ENCODE measurements at regions not wholly inside any gene's neighbourhood (a gene's known extent, or its start where the extent isn't known, plus 50 kb on each side); places are given as distances from the start of the nearest gene placed in this dataset.

GRCh38 chr4:35950442-35950841 is 293.9 kb downstream of the ARAP2 start:
- Histone ChIP-seq H3K9ac (ENCODE audit: low read length) (no peak overlapping the region), H3K36me3 (ENCODE audit: control insufficient read depth, insufficient read depth, low read length) (no peaks in the 10 kb centered on the region), H3K27ac (ENCODE audit: low read depth, low read length) (no peak overlapping the region), H3K27me3 (ENCODE audit: control insufficient read depth, insufficient read depth, low read length) (no peaks in the 10 kb centered on the region), H3K9me3 (ENCODE audit: control insufficient read depth, insufficient read depth, low read depth, low read length) (peaks cover 18% of the 10 kb centered on the region), H3K4me3 (ENCODE audit: low read depth, low read length) (no peak overlapping the region), H3K4me1 (ENCODE audit: control insufficient read depth, insufficient read depth, low read length) (0 out of 2 replicates have a peak, but pooled peaks cover 6% of the 10 kb centered on the region)

DNA sequence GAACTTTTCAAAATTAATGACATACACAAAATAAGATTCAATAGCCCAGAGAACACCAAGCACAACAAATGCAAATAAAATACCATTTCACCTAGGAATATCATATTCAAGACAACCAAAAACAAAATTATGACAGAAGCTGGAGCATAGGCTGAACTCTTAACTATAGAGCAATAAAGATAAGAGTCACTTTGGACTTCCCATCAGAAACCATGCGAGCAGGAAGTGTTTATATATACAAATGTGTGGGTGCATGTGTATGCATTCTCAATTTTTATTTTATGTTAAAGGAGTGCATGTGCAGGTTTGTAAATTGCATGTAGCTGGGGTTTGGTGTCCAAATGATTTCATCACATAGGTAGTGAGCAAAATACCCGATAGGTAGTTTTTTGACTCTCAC is 291.6 kb downstream of the ARAP2 start:
- Histone ChIP-seq H3K27ac (ENCODE audit: low read depth, low read length) (no peak overlapping the region), H3K9ac (ENCODE audit: low read length) (no peak overlapping the region), H3K9me3 (ENCODE audit: control insufficient read depth, insufficient read depth, low read depth, low read length) (peaks cover 21% of the 10 kb centered on the region), H3K36me3 (ENCODE audit: control insufficient read depth, insufficient read depth, low read length) (no peaks in the 10 kb centered on the region), H3K27me3 (ENCODE audit: control insufficient read depth, insufficient read depth, low read length) (no peaks in the 10 kb centered on the region), H3K4me1 (ENCODE audit: control insufficient read depth, insufficient read depth, low read length) (0 out of 2 replicates have a peak, but pooled peaks cover 6% of the 10 kb centered on the region), H3K4me3 (ENCODE audit: low read depth, low read length) (no peak overlapping the region)

- no peak overlapping the region for H3K4me3 ChIP-seq (ENCODE audit: low read depth, low read length)
- no peaks in the 10 kb centered on the region for H3K36me3 ChIP-seq (ENCODE audit: control insufficient read depth, insufficient read depth, low read length)
- H3K9me3 ChIP-seq (ENCODE audit: control insufficient read depth, insufficient read depth, low read depth, low read length), result no peaks in the 10 kb centered on the region
- no peaks in the 10 kb centered on the region for H3K4me1 ChIP-seq (ENCODE audit: control insufficient read depth, insufficient read depth, low read length)
- no peak overlapping the region for H3K9ac ChIP-seq (ENCODE audit: low read length)
- H3K27ac ChIP-seq (ENCODE audit: low read depth, low read length), result no peak overlapping the region
- H3K27me3 ChIP-seq (ENCODE audit: control insufficient read depth, insufficient read depth, low read length), result no peaks in the 10 kb centered on the region
Observed at GRCh38 chr4:35963383-35963782, 280.9 kb downstream of the ARAP2 start.

DNA sequence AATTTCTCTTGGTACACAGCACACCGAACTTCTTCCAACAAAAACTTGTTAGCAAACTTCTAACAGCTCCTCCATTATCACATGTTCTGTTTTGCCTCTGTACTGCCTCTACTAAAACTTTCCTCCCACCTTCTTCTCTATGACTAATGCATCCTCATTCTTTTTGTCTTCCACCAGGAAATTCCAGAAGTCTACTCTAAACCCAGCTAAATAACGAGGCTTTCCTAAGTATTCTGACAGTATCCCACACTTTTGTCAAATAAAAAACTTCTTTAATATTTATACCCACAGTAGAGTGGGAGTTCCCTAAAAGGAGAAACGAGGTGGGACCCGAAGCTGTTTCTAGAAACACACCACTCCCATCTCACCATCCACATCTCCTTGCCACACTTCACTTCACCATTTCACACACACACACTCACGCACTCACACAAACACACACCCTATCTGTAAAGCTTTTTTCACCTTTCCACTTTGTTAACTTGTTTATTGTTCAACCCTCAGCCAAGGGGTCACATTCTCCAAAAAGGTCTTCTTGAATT is 280.3 kb downstream of the ARAP2 start:
- H3K27ac ChIP-seq (ENCODE audit: low read depth, low read length), result no peak overlapping the region
- H3K9ac ChIP-seq (ENCODE audit: low read length), result no peak overlapping the region
- no peaks in the 10 kb centered on the region for H3K9me3 ChIP-seq (ENCODE audit: control insufficient read depth, insufficient read depth, low read depth, low read length)
- H3K27me3 ChIP-seq (ENCODE audit: control insufficient read depth, insufficient read depth, low read length), result no peaks in the 10 kb centered on the region
- no peak overlapping the region for H3K4me3 ChIP-seq (ENCODE audit: low read depth, low read length)
- H3K36me3 ChIP-seq (ENCODE audit: control insufficient read depth, insufficient read depth, low read length), result no peaks in the 10 kb centered on the region
- H3K4me1 ChIP-seq (ENCODE audit: control insufficient read depth, insufficient read depth, low read length), result no peaks in the 10 kb centered on the region

DNA sequence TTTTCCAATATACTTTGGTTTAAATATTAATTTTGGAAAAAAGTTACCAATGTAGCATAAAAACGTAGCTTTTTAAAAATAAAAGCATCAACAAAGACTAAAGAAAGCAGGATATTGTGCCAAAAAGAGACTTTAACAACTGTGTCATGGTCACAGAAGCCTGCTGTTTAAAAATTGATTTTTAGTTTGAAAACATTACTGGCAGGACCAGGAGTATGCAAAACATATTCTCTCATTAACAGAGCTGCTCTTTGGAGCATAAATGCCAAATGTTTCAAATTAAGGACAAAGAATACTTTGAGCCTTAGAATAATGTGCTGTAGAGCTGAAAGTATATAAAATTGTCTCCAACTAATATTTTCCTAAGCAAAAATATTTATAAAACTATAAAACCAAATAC is 279.0 kb downstream of the ARAP2 start:
- Histone ChIP-seq H3K36me3 (ENCODE audit: control insufficient read depth, insufficient read depth, low read length) (no peaks in the 10 kb centered on the region), H3K27me3 (ENCODE audit: control insufficient read depth, insufficient read depth, low read length) (no peaks in the 10 kb centered on the region), H3K9me3 (ENCODE audit: control insufficient read depth, insufficient read depth, low read depth, low read length) (no peaks in the 10 kb centered on the region), H3K9ac (ENCODE audit: low read length) (no peak overlapping the region), H3K27ac (ENCODE audit: low read depth, low read length) (no peak overlapping the region), H3K4me3 (ENCODE audit: low read depth, low read length) (no peak overlapping the region), H3K4me1 (ENCODE audit: control insufficient read depth, insufficient read depth, low read length) (no peaks in the 10 kb centered on the region)

DNA sequence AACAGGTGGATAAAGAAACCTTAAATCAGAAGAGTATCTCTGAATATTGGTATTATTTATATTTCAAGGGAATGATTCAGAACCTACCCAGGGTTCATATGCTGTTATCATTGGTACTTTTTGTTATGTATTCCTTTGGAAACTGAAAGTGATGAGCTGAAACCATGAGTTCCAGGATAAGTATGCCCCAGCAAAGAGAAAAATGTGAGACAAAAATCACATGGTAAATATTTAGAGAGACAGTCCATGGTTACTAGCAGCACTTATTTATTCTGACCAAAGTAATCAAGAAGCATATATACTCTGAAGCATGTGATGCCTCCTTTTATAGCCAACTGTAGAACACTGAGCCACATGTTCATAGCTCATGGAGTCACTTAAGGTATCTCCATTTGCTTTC is 277.7 kb downstream of the ARAP2 start:
- Histone ChIP-seq H3K27me3 (ENCODE audit: control insufficient read depth, insufficient read depth, low read length) (no peaks in the 10 kb centered on the region), H3K4me3 (ENCODE audit: low read depth, low read length) (no peak overlapping the region), H3K4me1 (ENCODE audit: control insufficient read depth, insufficient read depth, low read length) (no peaks in the 10 kb centered on the region), H3K9me3 (ENCODE audit: control insufficient read depth, insufficient read depth, low read depth, low read length) (no peaks in the 10 kb centered on the region), H3K36me3 (ENCODE audit: control insufficient read depth, insufficient read depth, low read length) (no peaks in the 10 kb centered on the region), H3K9ac (ENCODE audit: low read length) (no peak overlapping the region), H3K27ac (ENCODE audit: low read depth, low read length) (no peak overlapping the region)

DNA sequence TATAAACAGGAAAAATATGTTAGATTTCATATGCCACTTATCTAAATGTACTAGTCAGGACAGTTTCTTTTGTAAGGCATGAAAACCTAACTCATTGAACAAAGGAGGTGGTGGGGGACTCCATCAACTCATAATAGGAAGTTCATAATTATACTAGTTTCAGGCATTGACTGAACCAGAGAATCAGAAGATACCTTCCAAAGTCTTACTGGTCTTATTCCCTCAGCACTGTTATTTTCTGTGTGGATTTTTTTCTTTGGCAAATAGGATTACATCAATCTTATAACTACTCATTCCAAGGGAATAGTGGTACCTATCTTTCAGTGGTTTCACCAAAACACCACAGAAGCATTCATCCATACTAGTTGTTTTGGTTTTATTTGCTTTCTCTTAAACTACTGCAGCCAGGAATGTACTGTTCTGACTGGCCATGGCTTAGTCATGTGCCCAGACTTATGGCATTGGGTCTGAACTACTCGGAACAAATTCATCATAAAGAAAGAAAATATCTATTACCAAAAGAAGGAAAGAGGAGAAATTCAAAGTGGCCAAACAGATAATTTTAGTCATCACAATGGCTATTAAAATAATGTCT is 273.9 kb downstream of the ARAP2 start:
- no peak overlapping the region for H3K4me3 ChIP-seq (ENCODE audit: low read depth, low read length)
- no peaks in the 10 kb centered on the region for H3K27me3 ChIP-seq (ENCODE audit: control insufficient read depth, insufficient read depth, low read length)
- H3K4me1 ChIP-seq (ENCODE audit: control insufficient read depth, insufficient read depth, low read length), result no peaks in the 10 kb centered on the region
- no peaks in the 10 kb centered on the region for H3K9me3 ChIP-seq (ENCODE audit: control insufficient read depth, insufficient read depth, low read depth, low read length)
- H3K27ac ChIP-seq (ENCODE audit: low read depth, low read length), result no peak overlapping the region
- H3K36me3 ChIP-seq (ENCODE audit: control insufficient read depth, insufficient read depth, low read length), result no peaks in the 10 kb centered on the region
- no peak overlapping the region for H3K9ac ChIP-seq (ENCODE audit: low read length)

DNA sequence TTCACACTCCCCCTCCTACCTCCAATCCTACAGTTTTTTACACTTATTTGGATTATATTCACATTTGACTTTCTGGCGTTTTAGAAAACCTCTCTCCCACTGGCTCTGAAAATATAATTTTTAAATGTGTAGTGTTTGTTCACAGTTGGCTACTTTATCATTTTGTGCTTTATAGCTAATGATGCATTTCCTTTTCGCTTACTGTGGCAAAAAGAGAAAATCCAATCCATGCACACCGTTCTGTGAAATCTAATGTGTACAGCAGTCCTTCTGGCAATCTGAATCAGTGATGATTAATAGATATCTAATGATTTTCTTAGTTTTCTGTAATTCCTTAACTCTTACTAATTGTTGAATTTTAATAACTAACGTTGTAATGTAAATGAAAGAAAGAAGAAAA is 271.5 kb downstream of the ARAP2 start:
- H3K9ac ChIP-seq (ENCODE audit: low read length), result no peak overlapping the region
- H3K9me3 ChIP-seq (ENCODE audit: control insufficient read depth, insufficient read depth, low read depth, low read length), result no peaks in the 10 kb centered on the region
- no peak overlapping the region for H3K4me3 ChIP-seq (ENCODE audit: low read depth, low read length)
- H3K27ac ChIP-seq (ENCODE audit: low read depth, low read length), result no peak overlapping the region
- H3K27me3 ChIP-seq (ENCODE audit: control insufficient read depth, insufficient read depth, low read length), result no peaks in the 10 kb centered on the region
- H3K36me3 ChIP-seq (ENCODE audit: control insufficient read depth, insufficient read depth, low read length), result no peaks in the 10 kb centered on the region
- H3K4me1 ChIP-seq (ENCODE audit: control insufficient read depth, insufficient read depth, low read length), result no peaks in the 10 kb centered on the region

DNA sequence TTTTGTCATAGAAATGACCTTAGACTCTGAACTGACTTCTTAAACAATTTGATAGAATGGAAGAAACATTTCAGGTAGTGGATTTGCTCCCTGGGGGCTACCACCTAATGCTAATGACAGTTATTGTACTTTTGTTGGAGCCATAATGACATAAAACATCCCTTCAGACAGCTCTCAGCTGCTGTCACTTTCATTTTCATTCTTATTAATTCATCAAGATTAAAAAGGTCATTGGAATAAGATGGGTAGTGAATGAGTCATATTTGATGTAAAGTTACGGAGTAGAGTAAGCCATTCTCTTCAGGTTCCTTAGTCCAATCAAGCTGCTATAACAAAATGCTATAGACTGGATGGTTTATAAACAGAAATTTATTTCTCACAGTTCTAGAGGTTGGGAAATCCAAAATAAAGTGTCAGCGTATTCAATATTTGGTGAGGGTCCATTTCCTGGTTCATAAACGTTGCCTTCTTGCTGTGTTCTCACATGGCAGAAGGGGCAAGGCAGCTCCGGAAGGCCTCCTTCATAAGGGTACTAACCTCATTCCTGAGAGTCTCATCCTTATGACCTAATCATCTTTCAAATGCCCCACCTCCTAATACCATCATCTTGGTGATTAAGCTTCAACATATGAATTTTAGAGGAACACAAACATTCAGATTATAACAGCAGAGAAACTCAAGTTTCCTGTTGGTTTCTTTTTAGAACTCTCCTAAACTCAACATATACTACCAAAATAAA is 268.5 kb downstream of the ARAP2 start:
- no peaks in the 10 kb centered on the region for H3K9me3 ChIP-seq (ENCODE audit: control insufficient read depth, insufficient read depth, low read depth, low read length)
- no peaks in the 10 kb centered on the region for H3K4me1 ChIP-seq (ENCODE audit: control insufficient read depth, insufficient read depth, low read length)
- H3K9ac ChIP-seq (ENCODE audit: low read length), result no peak overlapping the region
- no peaks in the 10 kb centered on the region for H3K36me3 ChIP-seq (ENCODE audit: control insufficient read depth, insufficient read depth, low read length)
- no peak overlapping the region for H3K4me3 ChIP-seq (ENCODE audit: low read depth, low read length)
- no peaks in the 10 kb centered on the region for H3K27me3 ChIP-seq (ENCODE audit: control insufficient read depth, insufficient read depth, low read length)
- H3K27ac ChIP-seq (ENCODE audit: low read depth, low read length), result no peak overlapping the region

DNA sequence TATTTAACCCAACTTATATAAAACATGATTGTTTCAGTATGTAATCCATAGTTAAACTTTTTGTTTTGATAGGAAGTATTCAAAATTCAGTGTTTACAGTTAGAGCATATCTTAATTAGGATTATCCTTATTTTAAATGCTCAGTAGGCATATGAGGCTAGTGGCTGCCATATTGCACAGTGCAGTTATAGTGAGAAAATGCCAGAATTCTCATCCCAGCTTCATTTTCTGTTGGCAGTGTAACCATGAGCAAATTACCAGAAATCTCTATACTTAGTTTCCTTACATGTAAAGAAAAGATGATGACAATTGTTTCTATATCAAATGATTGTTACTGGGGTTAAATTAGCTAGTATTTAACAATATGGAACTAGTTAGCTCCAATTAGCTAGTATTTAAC is 265.8 kb downstream of the ARAP2 start:
- Histone ChIP-seq H3K9me3 (ENCODE audit: control insufficient read depth, insufficient read depth, low read depth, low read length) (no peaks in the 10 kb centered on the region), H3K36me3 (ENCODE audit: control insufficient read depth, insufficient read depth, low read length) (no peaks in the 10 kb centered on the region), H3K4me1 (ENCODE audit: control insufficient read depth, insufficient read depth, low read length) (no peaks in the 10 kb centered on the region), H3K9ac (ENCODE audit: low read length) (no peak overlapping the region), H3K4me3 (ENCODE audit: low read depth, low read length) (no peak overlapping the region), H3K27ac (ENCODE audit: low read depth, low read length) (no peak overlapping the region), H3K27me3 (ENCODE audit: control insufficient read depth, insufficient read depth, low read length) (no peaks in the 10 kb centered on the region)

GRCh38 chr4:35982318-35982717 is 262.0 kb downstream of the ARAP2 start:
- no peak overlapping the region for H3K9ac ChIP-seq (ENCODE audit: low read length)
- H3K27me3 ChIP-seq (ENCODE audit: control insufficient read depth, insufficient read depth, low read length), result no peaks in the 10 kb centered on the region
- H3K4me3 ChIP-seq (ENCODE audit: low read depth, low read length), result no peak overlapping the region
- H3K27ac ChIP-seq (ENCODE audit: low read depth, low read length), result no peak overlapping the region
- no peaks in the 10 kb centered on the region for H3K9me3 ChIP-seq (ENCODE audit: control insufficient read depth, insufficient read depth, low read depth, low read length)
- H3K36me3 ChIP-seq (ENCODE audit: control insufficient read depth, insufficient read depth, low read length), result no peaks in the 10 kb centered on the region
- no peaks in the 10 kb centered on the region for H3K4me1 ChIP-seq (ENCODE audit: control insufficient read depth, insufficient read depth, low read length)
